H1 (cell line): ENCODE measurements at regions not wholly inside any gene's neighbourhood (a gene's known extent, or its start where the extent isn't known, plus 50 kb on each side); places are given as distances from the start of the nearest gene placed in this dataset.

Source experiments
- CTCF ChIA-PET: fragments of 300-600 bp; sonication (Branson Sonifier 250); formaldehyde crosslinking; loops from one replicate; lab custom pipeline; 2021; ENCODE audit not compliant: partially characterized antibody; lab: Charles Lee
- POLR2A ChIA-PET: fragments of 300-600 bp; sonication (Branson Sonifier 250); formaldehyde crosslinking; loops from one replicate; lab custom pipeline; 2021; ENCODE audit warnings: inconsistent platforms; ENCODE audit not compliant: partially characterized antibody; lab: Charles Lee
- DNase-seq, 2 experiments: peaks; one replicate each; pipeline versions ENCODE4 v3.0.0 to v3.0.0-alpha.2; 2010 to 2022; ENCODE audit warnings: low spot score in 2 of 2, low read depth in 1 of 2, mixed read lengths in 1 of 2
- FAIRE-seq: peaks from 2 replicates; lab custom pipeline; 2011; peaks lifted over from hg19 to GRCh38; lab: Jason Lieb, UNC
- H2AFZ ChIP-seq: 2 replicates; pipeline ENCODE4 v1.8.1; 2012; ENCODE audit warnings: low read length, inconsistent platforms
- H2AK5ac ChIP-seq: 2 replicates; pipeline ENCODE4 v1.6.1; 2013; ENCODE audit warnings: low read depth, low read length
- H2BK120ac ChIP-seq: replicated peaks from 2 replicates; pipeline ENCODE3; 2013; ENCODE audit warnings: low read depth, low read length, inconsistent platforms
- H2BK12ac ChIP-seq: 2 replicates; pipeline ENCODE4 v1.6.1; 2013; ENCODE audit warnings: low read depth, low read length
- H2BK15ac ChIP-seq: 2 replicates; pipeline ENCODE4 v1.6.1; 2013; ENCODE audit warnings: low read length
- H2BK20ac ChIP-seq: 2 replicates; pipeline ENCODE4 v1.6.1; 2013; ENCODE audit warnings: low read length
- H2BK5ac ChIP-seq: 2 replicates; pipeline ENCODE4 v1.6.1; 2013; ENCODE audit warnings: low read depth, low read length
- H3K14ac ChIP-seq: 2 replicates; pipeline ENCODE4 v1.6.1; 2013; ENCODE audit warnings: inconsistent platforms; ENCODE audit not compliant: insufficient read length
- H3K18ac ChIP-seq: 2 replicates; pipeline ENCODE4 v1.6.1; 2013; ENCODE audit warnings: low read length; ENCODE audit errors: extremely low read depth
- H3K23ac ChIP-seq: 2 replicates; pipeline ENCODE4 v1.6.1; 2013; ENCODE audit warnings: inconsistent platforms; ENCODE audit not compliant: insufficient read length
- H3K23me2 ChIP-seq: 2 replicates; pipeline ENCODE4 v1.6.1; 2013; ENCODE audit warnings: low read depth, low read length
- H3K27ac ChIP-seq: 2 replicates; pipeline ENCODE4 v1.6.1; 2011; ENCODE audit warnings: low read depth, low read length, inconsistent platforms
- H3K27me3 ChIP-seq, 4 experiments: replicated peaks in 1 of 4; 1 replicate in 1 of 4; 2 replicates in 3 of 4; pipeline versions ENCODE4 v1.6.1 to v1.8.1; 2011 to 2013; ENCODE audit warnings: low read length in 3 of 4, mild to moderate bottlenecking in 3 of 4, inconsistent platforms in 2 of 4, mixed read lengths in 2 of 4, moderate library complexity in 1 of 4; ENCODE audit not compliant: control insufficient read depth in 3 of 4, insufficient read depth in 3 of 4; ENCODE audit errors: extremely low read depth in 1 of 4
- H3K36me3 ChIP-seq, 4 experiments: 2 replicates each; pipeline versions ENCODE4 v1.6.1 to v1.8.1; 2011 to 2013; ENCODE audit warnings: mild to moderate bottlenecking in 4 of 4, low read length in 3 of 4, moderate library complexity in 2 of 4, control low read depth in 1 of 4, inconsistent platforms in 1 of 4; ENCODE audit not compliant: insufficient read depth in 4 of 4, control insufficient read depth in 2 of 4
- H3K4ac ChIP-seq: replicated peaks from 2 replicates; pipeline ENCODE3; 2013; ENCODE audit warnings: low read length, low read depth, mixed read lengths, inconsistent platforms; ENCODE audit not compliant: insufficient read length
- H3K4me1 ChIP-seq, 4 experiments: replicated peaks in 1 of 4; 1 replicate in 1 of 4; 2 replicates in 3 of 4; pipeline versions ENCODE4 v1.6.1 to v1.8.1; 2011 to 2013; ENCODE audit warnings: low read length in 3 of 4, inconsistent platforms in 2 of 4, mixed read lengths in 1 of 4; ENCODE audit not compliant: insufficient read depth in 4 of 4, control insufficient read depth in 3 of 4
- H3K4me2 ChIP-seq, 2 experiments: 2 replicates each; pipeline versions ENCODE4 v1.6.1 to v1.8.1; 2011 to 2013; ENCODE audit warnings: low read depth in 2 of 2, low read length in 2 of 2, control low read depth in 1 of 2, inconsistent platforms in 1 of 2, mild to moderate bottlenecking in 1 of 2; ENCODE audit not compliant: insufficient read depth in 1 of 2
- H3K4me3 ChIP-seq, 4 experiments: fragments of 200-600, 300-600 bp in 1 of 4; sonication (generic), shearing (Covaris generic), sonication (Bioruptor Twin) in 1 of 4; 2 replicates each; pipeline versions ENCODE4 v1.5.1 to v1.8.1; 2011 to 2016; ENCODE audit warnings: low read length in 4 of 4, low read depth in 3 of 4, control low read depth in 2 of 4, inconsistent platforms in 2 of 4, mild to moderate bottlenecking in 2 of 4, mixed read lengths in 1 of 4, moderate library complexity in 1 of 4; ENCODE audit not compliant: insufficient read depth in 2 of 4; ENCODE audit errors: extremely low read depth in 1 of 4
- H3K56ac ChIP-seq: replicated peaks from 2 replicates; pipeline ENCODE3; 2013; ENCODE audit warnings: low read depth, mild to moderate bottlenecking, mixed read lengths, low read length, inconsistent platforms; ENCODE audit not compliant: insufficient read length
- H3K79me1 ChIP-seq: 2 replicates; pipeline ENCODE4 v1.6.1; 2013; ENCODE audit warnings: low read depth, low read length, control low read depth
- H3K79me2 ChIP-seq, 2 experiments: 2 replicates each; pipeline versions ENCODE4 v1.6.1 to v1.8.1; 2012 to 2013; ENCODE audit warnings: low read length in 2 of 2, mild to moderate bottlenecking in 2 of 2, inconsistent platforms in 1 of 2; ENCODE audit not compliant: insufficient read depth in 2 of 2, control insufficient read depth in 1 of 2
- H3K9ac ChIP-seq, 4 experiments: replicated peaks in 1 of 4; 1 replicate in 1 of 4; 2 replicates in 3 of 4; pipeline versions ENCODE4 v1.6.1 to v1.8.1; 2011 to 2013; ENCODE audit warnings: low read depth in 3 of 4, low read length in 3 of 4, control low read depth in 2 of 4, mild to moderate bottlenecking in 2 of 4, moderate library complexity in 2 of 4, inconsistent platforms in 1 of 4; ENCODE audit errors: extremely low read depth in 1 of 4
- H3K9me3 ChIP-seq, 2 experiments: 2 replicates each; pipeline versions ENCODE4 v1.6.1 to v1.8.1; 2012 to 2013; ENCODE audit warnings: mild to moderate bottlenecking in 2 of 2, moderate library complexity in 2 of 2, control low read depth in 1 of 2, inconsistent platforms in 1 of 2, low read depth in 1 of 2, low read length in 1 of 2, mixed read lengths in 1 of 2; ENCODE audit not compliant: insufficient read depth in 2 of 2
- H4K20me1 ChIP-seq, 2 experiments: replicated peaks in 1 of 2; 2 replicates each; pipeline versions ENCODE3 to v1.8.1; 2011 to 2013; ENCODE audit warnings: inconsistent platforms in 2 of 2, low read length in 2 of 2, mild to moderate bottlenecking in 1 of 2; ENCODE audit not compliant: insufficient read depth in 2 of 2, control insufficient read depth in 1 of 2
- H4K5ac ChIP-seq: 2 replicates; pipeline ENCODE4 v1.6.1; 2013; ENCODE audit warnings: low read length, low read depth, mixed read lengths, inconsistent platforms; ENCODE audit not compliant: insufficient read length
- H4K8ac ChIP-seq: 2 replicates; pipeline ENCODE4 v1.8.0; 2013; ENCODE audit warnings: mild to moderate bottlenecking, moderate library complexity, low read length, inconsistent platforms; ENCODE audit not compliant: insufficient read depth; ENCODE audit errors: extremely low read depth
- H4K91ac ChIP-seq: replicated peaks from 2 replicates; pipeline ENCODE3; 2013; ENCODE audit warnings: low read length, mixed read lengths, inconsistent platforms; ENCODE audit not compliant: insufficient read length
- ASH2L ChIP-seq: fragments of 200-600, 300-600 bp; sonication (generic); IDR thresholded peaks from one replicate; pipeline ENCODE4 v1.7.1; 2017; ENCODE audit warnings: low read length
- BCL11A ChIP-seq, 2 experiments: IDR thresholded peaks; one replicate each; pipeline ENCODE4 v1.6.1; 2011; ENCODE audit warnings: low read depth in 2 of 2, low read length in 2 of 2, mild to moderate bottlenecking in 2 of 2
- GABPA ChIP-seq: IDR thresholded peaks from 2 replicates; pipeline ENCODE4 v1.6.1; 2011; ENCODE audit warnings: mild to moderate bottlenecking, low read length, moderate library complexity, borderline replicate concordance; ENCODE audit not compliant: insufficient read depth
- KDM1A ChIP-seq: fragments of 200-600, 300-600 bp; sonication (generic); IDR thresholded peaks from 2 replicates; pipeline ENCODE4 v1.7.1; 2016; ENCODE audit warnings: mild to moderate bottlenecking, low read length, borderline replicate concordance
- KDM4A ChIP-seq: IDR thresholded peaks from one replicate; pipeline ENCODE4 v1.7.1; 2012; ENCODE audit warnings: low read depth, mild to moderate bottlenecking, moderate library complexity, low read length, inconsistent platforms; ENCODE audit not compliant: severe bottlenecking
- MAFK ChIP-seq: IDR thresholded peaks from 2 replicates; pipeline ENCODE4 v1.6.1; 2012; ENCODE audit warnings: low read depth, mild to moderate bottlenecking, improper control_type of control experiment, low read length
- NANOG ChIP-seq: IDR thresholded peaks from 2 replicates; pipeline ENCODE4 v1.6.1; 2011; ENCODE audit warnings: low read length, low read depth, mild to moderate bottlenecking, inconsistent platforms; ENCODE audit not compliant: insufficient read depth, poor library complexity, severe bottlenecking
- NRF1 ChIP-seq: IDR thresholded peaks from 2 replicates; pipeline ENCODE4 v1.6.1; 2011; ENCODE audit warnings: mild to moderate bottlenecking, low read depth, low read length, improper control_type of control experiment
- SIN3A ChIP-seq, 2 experiments: IDR thresholded peaks in 1 of 2; conservative IDR thresholded peaks in 1 of 2; 2 replicates each; pipeline ENCODE4 v1.6.1; 2011 to 2012; ENCODE audit warnings: low read length in 2 of 2, improper control_type of control experiment in 1 of 2, low read depth in 1 of 2, mild to moderate bottlenecking in 1 of 2
- SP2 ChIP-seq: IDR thresholded peaks from 2 replicates; pipeline ENCODE4 v1.6.1; 2012; ENCODE audit warnings: mild to moderate bottlenecking, low read length, inconsistent platforms
- SP4 ChIP-seq: IDR thresholded peaks from 2 replicates; pipeline ENCODE4 v1.6.1; 2012; ENCODE audit warnings: low read length, inconsistent platforms
- SRF ChIP-seq: IDR thresholded peaks from 2 replicates; pipeline ENCODE4 v1.6.1; 2011; ENCODE audit warnings: mild to moderate bottlenecking, low read depth, low read length, moderate library complexity
- SUZ12 ChIP-seq: fragments of 200-600 bp; sonication (generic); IDR thresholded peaks from 2 replicates; pipeline ENCODE4 v1.6.1; 2012; ENCODE audit warnings: mild to moderate bottlenecking, inconsistent platforms, low read length, moderate library complexity, mixed read lengths
- WGBS, 2 experiments: shearing (Covaris generic) in 1 of 2; methylation state at CpG; one replicate each; pipeline versions ENCODE4 v1.1.6 to v1.1.7; 2013 to 2015; ENCODE audit warnings: low lambda C conversion rate in 2 of 2, mixed read lengths in 2 of 2, inconsistent platforms in 1 of 2, low coverage in 1 of 2, missing lambda C conversion rate in 1 of 2; ENCODE audit not compliant: insufficient replicate concordance in 2 of 2, insufficient coverage in 1 of 2, insufficient read length in 1 of 2; ENCODE audit errors: extremely low coverage in 1 of 2, missing lambda C conversion rate in 1 of 2; 5-methylcytosine and 5-hydroxymethylcytosine counted together
- TF ChIP-seq, protein P1 (sequence below): IDR thresholded peaks from 2 replicates; pipeline ENCODE4 v1.6.1; 2012; ENCODE audit warnings: low read length, inconsistent platforms

DNA sequence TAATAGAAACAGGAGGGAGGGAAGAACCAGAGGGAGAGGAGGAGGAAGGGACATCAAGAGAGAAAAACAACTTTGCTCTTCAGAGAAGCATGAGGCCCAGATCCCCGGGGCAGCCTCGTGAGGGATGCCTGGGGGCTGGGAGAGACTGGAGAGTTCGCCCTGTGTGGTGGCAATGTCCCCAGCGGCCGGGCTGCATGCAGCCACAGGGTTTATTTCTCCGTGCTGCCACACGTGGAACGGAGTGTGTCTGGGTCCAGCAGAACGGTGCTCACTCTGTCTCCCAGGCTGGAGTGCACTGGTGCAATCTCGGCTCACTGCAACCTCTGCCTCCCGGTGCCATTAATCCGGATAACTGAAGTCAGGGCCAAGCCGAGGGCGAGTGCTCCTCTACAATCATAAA lies 257.7 kb downstream of the ACTR3B start:
- Histone ChIP-seq H2BK12ac (no peak overlapping the region), H2BK15ac (no peak overlapping the region), H3K4me1 (peaks cover 0 to 3% (median 0%) of the 10 kb centered on the region in 4 experiments; a peak in 1 of 7 replicates), H2AK5ac (no peak overlapping the region), H3K56ac (no peak overlapping the region), H4K91ac (no peak overlapping the region), H3K14ac (no peak overlapping the region), H4K8ac (no peak overlapping the region), H3K27ac (no peak overlapping the region), H3K4me2 (no peak overlapping the region), H3K4me3 (no peak overlapping the region), H3K23me2 (no peaks in the 10 kb centered on the region), H3K18ac (no peak overlapping the region), H3K36me3 (no peaks in the 10 kb centered on the region), H4K5ac (no peak overlapping the region), H3K4ac (no peak overlapping the region), H3K9me3 (peaks cover 0 to 4% of the 10 kb centered on the region in 2 experiments; a peak in 2 of 4 replicates), H3K9ac (no peak overlapping the region), H2BK5ac (no peak overlapping the region), H3K79me1 (no peaks in the 10 kb centered on the region), H3K27me3 (no peaks in the 10 kb centered on the region), H2BK20ac (no peak overlapping the region), H2BK120ac (no peak overlapping the region), H2AFZ (no peak overlapping the region), H3K23ac (no peak overlapping the region), H4K20me1 (no peaks in the 10 kb centered on the region), H3K79me2 (no peaks in the 10 kb centered on the region)
- FAIRE-seq (no peak), DNase-seq (no peak)
- POLR2A ChIA-PET: no interaction called here
- 83% methylated on average over 14 of the region's 14 CpGs; no CpG with 5 or more reads in 1 of the 2 experiments for WGBS, 2 experiments
- CTCF ChIA-PET: no interaction called here
- TF ChIP-seq NRF1 (no peak), NANOG (no peak), SIN3A (conservative IDR thresholded peaks at IDR 0.05 in 1 of 2, IDR thresholded peaks at IDR 0.05 in 1 of 2; ENCODE audit: low read depth in 1 of 2, low read length in 2 of 2) (no peak), BCL11A (IDR thresholded peaks at IDR 0.05; ENCODE audit: low read depth in 2 of 2, low read length in 2 of 2) (no peak), KDM4A (no peak), SP2 (no peak), ASH2L (no peak), SRF (no peak), MAFK (no peak), SUZ12 (no peak), SP4 (no peak), KDM1A (no peak), GABPA (no peak)
- TF ChIP-seq, protein P1, sequence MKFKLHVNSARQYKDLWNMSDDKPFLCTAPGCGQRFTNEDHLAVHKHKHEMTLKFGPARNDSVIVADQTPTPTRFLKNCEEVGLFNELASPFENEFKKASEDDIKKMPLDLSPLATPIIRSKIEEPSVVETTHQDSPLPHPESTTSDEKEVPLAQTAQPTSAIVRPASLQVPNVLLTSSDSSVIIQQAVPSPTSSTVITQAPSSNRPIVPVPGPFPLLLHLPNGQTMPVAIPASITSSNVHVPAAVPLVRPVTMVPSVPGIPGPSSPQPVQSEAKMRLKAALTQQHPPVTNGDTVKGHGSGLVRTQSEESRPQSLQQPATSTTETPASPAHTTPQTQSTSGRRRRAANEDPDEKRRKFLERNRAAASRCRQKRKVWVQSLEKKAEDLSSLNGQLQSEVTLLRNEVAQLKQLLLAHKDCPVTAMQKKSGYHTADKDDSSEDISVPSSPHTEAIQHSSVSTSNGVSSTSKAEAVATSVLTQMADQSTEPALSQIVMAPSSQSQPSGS: no peak
